Small intestine (tissue), 7 donors: ENCODE measurements at regions not wholly inside any gene's neighbourhood (a gene's known extent, or its start where the extent isn't known, plus 50 kb on each side); places are given as distances from the start of the nearest gene placed in this dataset.

Experiments
- DNase-seq, 2 donors: peaks; one replicate each; pipeline versions ENCODE4 v3.0.0 to v3.0.0-alpha.2; 2013
- FAIRE-seq: peaks from 2 replicates; lab custom pipeline; 2012; peaks lifted over from hg19 to GRCh38; lab: Jason Lieb, UNC
- H3K27ac ChIP-seq, 3 donors: one replicate each; pipeline ENCODE4 v1.5.1; 2013; ENCODE audit warnings: low read length in 2 of 3, mild to moderate bottlenecking in 2 of 3, control low read depth in 1 of 3, inconsistent platforms in 1 of 3, low read depth in 1 of 3, moderate library complexity in 1 of 3
- H3K27me3 ChIP-seq, 3 donors: one replicate each; pipeline ENCODE4 v1.6.1; 2013; ENCODE audit warnings: low read length in 3 of 3, inconsistent platforms in 1 of 3; ENCODE audit not compliant: control insufficient read depth in 3 of 3, insufficient read depth in 3 of 3
- H3K36me3 ChIP-seq, 3 donors: one replicate each; pipeline ENCODE4 v1.6.1; 2013; ENCODE audit warnings: low read length in 3 of 3, inconsistent platforms in 1 of 3, low read depth in 1 of 3, mild to moderate bottlenecking in 1 of 3, moderate library complexity in 1 of 3; ENCODE audit not compliant: control insufficient read depth in 3 of 3, insufficient read depth in 2 of 3
- H3K4me1 ChIP-seq, 3 donors: one replicate each; pipeline ENCODE4 v1.6.1; 2013; ENCODE audit warnings: low read length in 2 of 3, inconsistent platforms in 1 of 3, low read depth in 1 of 3, mild to moderate bottlenecking in 1 of 3, moderate library complexity in 1 of 3; ENCODE audit not compliant: control insufficient read depth in 3 of 3, insufficient read depth in 2 of 3
- H3K4me3 ChIP-seq, 3 donors: one replicate each; pipeline ENCODE4 v1.5.1; 2013; ENCODE audit warnings: low read length in 3 of 3, control low read depth in 1 of 3, inconsistent platforms in 1 of 3, low read depth in 1 of 3, mild to moderate bottlenecking in 1 of 3, moderate library complexity in 1 of 3
- H3K9me3 ChIP-seq, 2 donors: one replicate each; pipeline ENCODE4 v1.6.1; 2013; ENCODE audit warnings: low read depth in 1 of 2, low read length in 1 of 2; ENCODE audit not compliant: control insufficient read depth in 2 of 2, insufficient read depth in 1 of 2
- WGBS, 3 donors: extraction: QIAGEN DNeasy Blood & Tissue Kit; methylation state at CpG; one replicate each; pipeline ENCODE4 v1.1.7; 2013; 5-methylcytosine and 5-hydroxymethylcytosine counted together
- donor health status: healthy with polysubstance abuse.
- donor health status: control.
- donor health status: control.
- donor health status: Bipolar disorder and iron deficiency.
- donor health status: healthy.

DNA sequence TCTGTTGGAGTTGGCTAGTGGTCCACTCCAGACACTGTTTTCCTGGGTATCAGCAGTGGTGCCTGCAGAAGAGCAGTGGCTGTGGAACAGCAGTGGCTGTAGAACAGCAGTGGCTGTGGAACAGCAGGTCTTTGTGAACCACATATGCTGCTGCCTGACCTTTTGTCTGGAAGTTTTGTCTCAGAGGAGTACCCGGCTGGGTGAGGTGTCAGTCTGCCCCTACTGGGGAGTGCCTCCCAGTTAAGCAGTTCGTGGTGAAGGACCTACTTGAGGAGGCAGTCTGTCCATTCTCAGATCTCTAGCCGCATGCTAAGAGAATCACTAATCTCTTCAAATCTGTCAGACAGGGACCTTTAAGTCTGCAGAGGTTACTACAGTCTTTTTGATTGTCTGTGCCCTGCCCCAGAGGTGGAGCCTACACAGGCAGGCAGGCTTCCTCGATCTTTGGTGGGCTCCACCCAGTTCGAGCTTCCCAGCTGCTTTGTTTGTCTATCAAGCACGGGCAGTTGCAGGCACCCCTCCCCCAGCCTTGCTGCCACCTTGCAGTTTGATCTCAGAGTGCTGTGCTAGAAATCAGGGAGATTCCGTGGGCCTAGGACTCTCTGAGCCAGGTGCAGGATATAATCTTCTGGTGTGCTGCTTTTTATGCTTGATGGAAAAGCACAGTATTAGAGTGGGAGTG, 89.1 kb upstream of the TRIM48 start:
- FAIRE-seq: no peak
- Histone ChIP-seq H3K4me1 (no peaks in the 10 kb centered on the region), H3K36me3 (no peaks in the 10 kb centered on the region), H3K27ac (no peak overlapping the region), H3K9me3 (peaks cover 0 to 14% of the 10 kb centered on the region in 2 donors), H3K27me3 (no peaks in the 10 kb centered on the region), H3K4me3 (no peak overlapping the region)
- 55 to 56% (median 55%) methylated on average over 7 of the region's 7 CpGs for WGBS, 3 donors
- peak in 1 of 2 donors; percentile 8 for DNase-seq
